GM19455 (cell line): ENCODE measurements at regions not wholly inside any gene's neighbourhood (a gene's known extent, or its start where the extent isn't known, plus 50 kb on each side); places are given as distances from the start of the nearest gene placed in this dataset.

Source experiments
- ATAC-seq: cut with Tn5 transposase; IDR thresholded peaks from one replicate; pipeline ENCODE4 v1.9.1; 2021; ENCODE audit not compliant: unreplicated experiment

DNA sequence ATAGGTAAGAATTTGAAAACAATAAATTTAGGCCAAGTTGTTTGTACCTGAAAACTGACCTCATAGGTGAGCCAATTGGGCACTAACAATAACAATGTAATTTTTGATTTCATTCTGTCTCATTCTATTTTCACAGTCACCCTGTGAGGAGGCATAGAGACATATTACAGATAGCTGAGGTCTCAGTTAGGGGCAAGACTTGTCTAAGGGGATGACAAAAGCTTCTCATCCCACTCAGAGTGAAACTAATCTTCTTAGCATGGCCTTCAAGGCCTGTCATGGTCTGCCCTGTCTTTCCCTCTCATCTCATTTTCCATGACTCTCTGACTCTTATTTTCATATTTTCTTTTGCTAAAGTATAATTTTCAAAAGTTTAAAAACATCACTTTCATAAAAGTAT is 562.0 kb upstream of the TNP1 start:
- no peak for ATAC-seq

- ATAC-seq = no peak
Observed at GRCh38 chr2:217420854-217421253, 561.0 kb upstream of the TNP1 start.

DNA sequence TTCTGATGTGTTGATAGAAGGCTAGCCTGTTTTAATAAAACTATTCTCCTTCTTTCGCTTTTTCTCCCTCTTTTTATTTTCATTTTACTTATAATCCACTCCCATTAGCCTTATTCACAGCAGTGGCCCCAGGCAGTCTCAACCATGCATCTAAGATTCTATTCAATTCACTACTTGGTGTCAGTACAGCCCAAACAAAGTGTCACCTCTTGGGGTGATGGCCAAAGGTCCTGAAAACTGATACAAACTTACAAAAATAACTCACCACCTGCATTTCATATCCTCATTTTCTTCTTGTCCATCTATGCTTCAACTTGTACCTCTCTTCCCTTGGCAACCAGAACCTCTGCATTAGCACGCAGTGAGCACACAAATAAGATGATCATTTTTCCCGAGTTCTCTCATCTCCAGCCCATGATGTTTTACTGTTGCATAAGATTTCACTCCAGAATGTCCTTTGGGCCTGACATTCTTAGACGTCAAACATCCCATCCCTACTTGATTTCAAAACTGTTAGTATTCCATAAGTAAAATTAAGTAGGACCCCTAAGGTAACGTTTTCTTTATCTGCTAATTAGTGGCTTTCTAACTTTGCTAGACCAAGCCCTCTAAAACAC is 559.3 kb upstream of the TNP1 start:
- no peak for ATAC-seq

GRCh38 chr2:217418544-217418943 is 558.7 kb upstream of the TNP1 start:
- ATAC-seq = no peak

- ATAC-seq = no peak
Observed at GRCh38 chr2:217418090-217418489, 558.2 kb upstream of the TNP1 start.

DNA sequence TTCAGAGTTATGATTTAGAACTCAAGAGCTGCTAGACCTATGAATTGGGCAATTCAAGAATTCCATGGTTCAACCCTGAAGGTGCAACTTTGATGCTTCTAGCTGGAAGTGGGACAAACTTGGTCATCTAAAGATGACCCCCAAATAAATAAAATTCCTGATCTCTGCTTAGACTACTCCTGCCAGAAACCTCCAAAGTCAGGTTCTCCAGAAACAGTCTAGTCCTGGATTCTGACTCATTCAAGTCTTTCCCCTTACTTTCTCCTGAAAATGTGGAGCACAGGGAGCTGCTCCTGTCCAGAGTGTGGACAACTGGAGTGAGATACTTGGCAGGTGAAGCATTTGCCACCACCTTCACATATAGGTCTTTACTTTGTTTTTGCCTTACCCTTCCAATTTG is 557.7 kb upstream of the TNP1 start:
- no peak for ATAC-seq

GRCh38 chr2:217415316-217415715 is 555.5 kb upstream of the TNP1 start:
- no peak for ATAC-seq

DNA sequence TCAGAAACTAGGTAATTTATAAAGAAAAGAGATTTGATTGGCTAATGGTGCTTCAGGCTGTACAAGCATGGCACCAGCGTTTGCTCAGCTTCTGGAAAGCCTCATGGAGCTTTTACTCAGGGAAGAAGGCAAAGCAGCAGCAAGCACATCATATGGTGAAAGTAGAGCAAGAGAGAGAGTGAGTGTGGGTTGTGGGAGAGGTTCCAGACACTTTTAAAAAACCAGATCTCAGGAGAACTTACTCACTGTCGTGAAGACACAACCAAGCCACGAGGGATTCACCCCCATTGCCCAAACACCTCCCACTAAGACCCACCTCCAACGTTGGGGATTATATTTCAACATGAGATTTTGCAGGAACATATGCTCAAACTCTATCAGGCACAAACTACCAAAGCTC is 554.6 kb upstream of the TNP1 start:
- no peak for ATAC-seq

DNA sequence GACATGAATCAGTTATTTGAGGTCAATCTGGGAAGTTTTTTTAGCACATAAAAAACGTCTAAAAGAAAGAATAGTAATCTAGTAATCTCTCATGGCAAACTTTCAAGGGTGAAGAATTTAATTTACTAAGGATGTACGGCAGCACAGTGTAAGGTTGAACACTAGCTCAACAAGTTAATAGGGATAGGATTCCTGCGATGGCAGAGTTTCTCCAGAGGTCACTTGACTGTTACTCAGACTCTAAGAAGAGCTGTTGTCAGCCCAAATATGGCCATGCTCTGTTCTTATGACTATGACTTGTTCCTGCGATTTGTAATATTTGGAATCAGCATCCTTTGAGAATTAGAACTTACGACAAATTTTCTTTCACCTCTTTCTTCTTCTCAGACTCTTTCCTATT is 553.3 kb upstream of the TNP1 start:
- no peak for ATAC-seq

DNA sequence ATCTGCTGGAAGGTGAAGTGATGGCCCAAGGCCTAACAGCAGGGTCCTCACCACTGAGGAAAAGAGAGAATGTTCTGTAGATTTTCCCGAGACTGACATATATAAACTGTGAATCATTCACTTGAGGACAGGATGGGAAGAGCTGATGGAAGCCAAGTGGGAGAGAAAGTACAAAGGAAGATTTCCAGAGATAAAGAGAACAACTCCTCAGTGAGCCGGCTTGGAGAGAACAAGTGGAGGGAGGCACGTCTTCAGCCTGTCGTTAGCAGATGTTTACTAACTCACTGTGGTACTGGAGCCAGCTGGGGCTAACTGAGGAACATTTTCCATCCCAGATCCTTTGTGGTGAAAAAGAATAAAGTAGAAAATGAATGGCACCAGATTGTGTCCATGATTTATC is 552.9 kb upstream of the TNP1 start:
- ATAC-seq = no peak

GRCh38 chr2:217412277-217412676 is 552.4 kb upstream of the TNP1 start:
- ATAC-seq = no peak

DNA sequence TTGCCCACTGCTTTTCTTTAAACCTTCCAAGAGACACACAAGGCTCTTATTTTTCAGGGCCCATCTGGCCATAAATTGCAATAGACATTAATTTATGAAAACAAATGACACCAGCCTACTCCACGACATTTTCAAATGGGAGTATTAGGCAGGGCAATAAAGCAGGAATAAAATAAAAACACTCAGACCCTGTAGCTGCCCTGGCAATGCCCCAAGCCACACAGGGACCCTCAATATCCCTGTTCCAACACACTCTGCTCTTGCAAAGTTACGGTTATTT is 550.8 kb upstream of the TNP1 start:
- ATAC-seq = no peak

DNA sequence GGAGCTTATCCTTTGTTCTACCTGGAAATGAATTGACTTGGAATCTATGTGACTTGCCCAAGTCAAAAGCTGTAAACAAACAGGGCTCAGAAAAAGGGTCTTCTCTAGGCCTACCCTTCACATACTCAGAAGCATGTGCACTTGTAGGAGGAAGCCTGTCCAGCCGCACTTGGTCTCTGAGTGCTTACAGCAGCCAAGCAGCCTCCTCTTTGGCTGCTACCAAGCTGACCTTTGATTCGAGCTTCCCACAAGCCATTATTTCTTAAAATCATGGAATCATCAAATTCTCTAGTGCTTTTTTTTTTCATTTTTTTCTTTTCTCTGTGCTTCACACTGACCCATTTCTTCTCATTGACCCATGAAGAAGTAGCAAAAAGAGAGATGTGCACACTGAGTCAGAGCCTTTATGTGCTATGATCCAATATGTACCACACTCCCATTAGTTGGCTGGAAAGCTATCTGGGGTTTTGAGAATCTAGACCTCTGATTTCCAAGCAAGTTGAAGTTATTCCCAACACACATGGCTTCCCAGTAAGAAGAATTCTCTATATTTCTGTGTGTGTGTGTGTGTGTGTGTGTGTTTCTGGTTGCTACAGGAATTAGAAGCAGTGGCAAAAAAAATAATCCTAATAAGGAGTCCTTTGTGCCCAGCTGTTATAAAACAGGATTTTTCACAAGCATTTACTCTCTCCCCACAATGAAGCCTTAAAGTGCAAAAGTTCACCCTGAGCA is 550.3 kb upstream of the TNP1 start:
- ATAC-seq = no peak

GRCh38 chr2:217407362-217407761 is 547.5 kb upstream of the TNP1 start:
- ATAC-seq = no peak

GRCh38 chr2:217404236-217404760 is 544.4 kb upstream of the TNP1 start:
- no peak for ATAC-seq

GRCh38 chr2:217402761-217403383 is 543.0 kb upstream of the TNP1 start:
- ATAC-seq = no peak

GRCh38 chr2:217402144-217402543 is 542.3 kb upstream of the TNP1 start:
- ATAC-seq = no peak

GRCh38 chr2:217399291-217399690 is 539.4 kb upstream of the TNP1 start:
- ATAC-seq = no peak

GRCh38 chr2:217398860-217399259 is 539.0 kb upstream of the TNP1 start:
- no peak for ATAC-seq

DNA sequence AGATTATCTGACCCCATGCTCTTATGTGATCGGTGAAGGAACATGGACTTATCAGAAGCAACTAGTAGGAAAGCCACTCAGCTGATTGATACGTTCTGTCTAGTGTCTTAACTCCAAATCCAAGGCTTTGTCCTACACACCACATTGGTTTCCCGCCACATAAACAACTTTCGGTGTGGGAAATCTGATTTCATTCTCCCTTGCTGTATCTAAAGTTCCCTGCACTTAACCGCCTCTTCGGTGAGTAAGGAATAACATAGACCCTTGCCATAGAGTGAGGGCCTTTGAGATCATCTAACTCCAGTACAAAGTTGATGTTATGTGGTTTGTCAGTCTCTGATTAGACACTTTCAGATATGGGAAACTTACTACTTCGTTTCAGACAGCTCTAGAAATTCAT is 538.2 kb upstream of the TNP1 start:
- ATAC-seq = no peak

DNA sequence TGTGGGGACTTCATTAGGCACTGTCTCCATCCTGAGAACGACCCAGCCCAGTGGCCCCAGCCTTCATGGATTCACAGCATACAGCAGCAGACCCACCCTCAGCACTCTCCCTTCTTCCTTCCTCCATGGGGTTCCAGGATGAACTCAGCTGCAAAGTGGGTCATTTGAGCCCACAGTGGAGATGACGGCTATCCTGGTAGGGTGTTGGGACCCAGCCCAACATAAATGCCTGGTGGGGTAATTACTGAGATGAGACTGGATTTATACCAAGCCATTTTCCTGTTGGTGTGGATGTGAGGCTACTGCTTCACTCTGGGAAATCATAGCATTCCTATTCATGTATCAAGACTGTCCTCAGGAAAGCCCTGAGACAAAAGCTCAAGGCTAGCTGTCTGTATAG is 536.7 kb upstream of the TNP1 start:
- no peak for ATAC-seq

- no peak for ATAC-seq
Observed at GRCh38 chr2:217396165-217396564, 536.3 kb upstream of the TNP1 start.
